C4-2B (cell line): ENCODE measurements at regions not wholly inside any gene's neighbourhood (a gene's known extent, or its start where the extent isn't known, plus 50 kb on each side); places are given as distances from the start of the nearest gene placed in this dataset.

Experiments
- H3K27ac ChIP-seq: fragments of 450-650 bp; 2 replicates; pipeline ENCODE4 v1.5.1; 2017
- ZFX ChIP-seq: fragments of 450-650 bp; IDR thresholded peaks from 2 replicates; pipeline ENCODE4 v1.6.1; 2017
- TF ChIP-seq, protein P1 (sequence below): fragments of 450-650 bp; conservative IDR thresholded peaks from 2 replicates; pipeline ENCODE4 v1.5.1; 2017; ENCODE audit warnings: mild to moderate bottlenecking

DNA sequence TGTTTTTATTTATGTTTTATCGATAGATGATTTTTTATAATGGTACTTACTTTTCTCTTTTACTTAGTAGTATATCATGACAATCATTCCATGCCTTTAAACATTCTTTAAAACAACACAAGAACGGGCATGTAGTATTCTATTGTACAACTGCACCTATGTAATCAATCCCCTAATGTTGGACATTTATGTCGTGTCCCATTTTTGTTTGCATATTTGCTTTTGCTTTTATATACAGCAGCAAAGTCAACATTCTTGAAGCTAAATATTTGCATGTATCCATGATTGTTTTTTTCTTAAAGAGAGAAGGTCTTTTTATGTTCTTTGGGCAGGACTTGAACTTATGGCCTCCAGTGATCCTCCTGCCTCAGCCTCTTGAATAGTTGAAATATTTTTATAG lies 527.0 kb upstream of the CLINT1 start:
- TF ChIP-seq, protein P1, sequence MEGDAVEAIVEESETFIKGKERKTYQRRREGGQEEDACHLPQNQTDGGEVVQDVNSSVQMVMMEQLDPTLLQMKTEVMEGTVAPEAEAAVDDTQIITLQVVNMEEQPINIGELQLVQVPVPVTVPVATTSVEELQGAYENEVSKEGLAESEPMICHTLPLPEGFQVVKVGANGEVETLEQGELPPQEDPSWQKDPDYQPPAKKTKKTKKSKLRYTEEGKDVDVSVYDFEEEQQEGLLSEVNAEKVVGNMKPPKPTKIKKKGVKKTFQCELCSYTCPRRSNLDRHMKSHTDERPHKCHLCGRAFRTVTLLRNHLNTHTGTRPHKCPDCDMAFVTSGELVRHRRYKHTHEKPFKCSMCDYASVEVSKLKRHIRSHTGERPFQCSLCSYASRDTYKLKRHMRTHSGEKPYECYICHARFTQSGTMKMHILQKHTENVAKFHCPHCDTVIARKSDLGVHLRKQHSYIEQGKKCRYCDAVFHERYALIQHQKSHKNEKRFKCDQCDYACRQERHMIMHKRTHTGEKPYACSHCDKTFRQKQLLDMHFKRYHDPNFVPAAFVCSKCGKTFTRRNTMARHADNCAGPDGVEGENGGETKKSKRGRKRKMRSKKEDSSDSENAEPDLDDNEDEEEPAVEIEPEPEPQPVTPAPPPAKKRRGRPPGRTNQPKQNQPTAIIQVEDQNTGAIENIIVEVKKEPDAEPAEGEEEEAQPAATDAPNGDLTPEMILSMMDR, result no peak
- no peak overlapping the region for H3K27ac ChIP-seq

DNA sequence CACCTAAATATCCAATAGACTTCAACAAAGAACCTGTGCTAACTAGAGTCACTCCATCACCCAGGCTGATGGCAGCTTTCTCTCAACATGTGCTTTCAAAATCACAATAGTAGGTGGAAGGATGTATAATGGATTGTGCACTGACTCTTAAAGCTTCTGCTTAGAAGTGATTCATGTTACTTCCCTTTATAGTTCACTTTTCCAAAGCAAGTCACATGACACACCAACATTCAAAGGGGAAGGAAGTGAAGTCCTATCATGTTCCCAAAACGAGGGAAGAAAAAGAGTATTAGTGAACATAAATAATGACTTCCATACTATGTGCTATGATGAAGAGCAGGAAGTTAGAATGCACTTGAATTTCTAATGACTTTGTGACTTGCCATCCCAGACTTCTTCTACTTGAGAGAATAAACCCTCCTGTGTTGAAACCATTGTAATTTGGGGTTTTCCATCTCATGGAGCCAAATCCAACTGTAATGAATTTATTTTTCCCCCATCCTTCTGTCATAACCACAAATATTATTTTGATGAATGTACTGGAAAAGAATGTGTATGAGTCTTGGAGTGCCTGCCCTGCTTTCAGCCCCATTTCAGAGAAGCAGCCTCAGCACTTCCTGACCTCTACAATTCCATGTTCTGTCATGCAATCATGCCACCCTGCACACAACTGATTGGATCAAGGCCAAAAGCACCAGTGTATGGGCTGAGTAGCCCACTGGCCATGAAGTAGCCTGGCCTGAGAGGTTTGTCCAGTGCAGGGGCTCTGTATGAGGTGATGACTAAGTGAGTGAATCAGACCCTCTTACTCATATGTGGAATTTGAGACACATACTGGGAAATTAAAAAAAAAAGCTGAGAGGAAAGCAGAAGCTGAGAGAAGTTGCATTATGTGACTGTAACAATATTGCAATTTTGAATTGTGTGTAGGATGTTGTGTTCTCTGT lies 525.9 kb upstream of the CLINT1 start:
- H3K27ac ChIP-seq, result no peak overlapping the region
- TF ChIP-seq, protein P1, result no peak
- no peak for TF ChIP-seq ZFX

DNA sequence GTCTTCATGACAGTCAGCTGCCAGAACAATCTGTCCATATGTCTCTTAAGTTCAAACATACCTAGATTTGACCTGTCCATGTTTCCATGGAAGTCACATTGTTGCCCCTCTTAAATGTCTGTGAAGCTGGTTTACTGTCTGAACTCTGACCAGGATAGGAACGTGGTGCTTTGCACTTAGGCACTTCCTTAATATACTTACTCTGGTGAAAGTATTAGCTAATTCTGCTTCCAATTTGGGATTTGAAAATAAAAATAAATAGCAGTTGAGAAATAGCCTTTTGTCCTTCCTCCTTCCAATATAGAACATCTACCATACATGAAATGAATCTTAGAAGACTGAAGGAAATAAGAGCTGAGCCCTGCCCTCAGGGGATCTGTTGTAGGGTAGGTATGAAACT lies 524.5 kb upstream of the CLINT1 start:
- H3K27ac ChIP-seq, result no peak overlapping the region

DNA sequence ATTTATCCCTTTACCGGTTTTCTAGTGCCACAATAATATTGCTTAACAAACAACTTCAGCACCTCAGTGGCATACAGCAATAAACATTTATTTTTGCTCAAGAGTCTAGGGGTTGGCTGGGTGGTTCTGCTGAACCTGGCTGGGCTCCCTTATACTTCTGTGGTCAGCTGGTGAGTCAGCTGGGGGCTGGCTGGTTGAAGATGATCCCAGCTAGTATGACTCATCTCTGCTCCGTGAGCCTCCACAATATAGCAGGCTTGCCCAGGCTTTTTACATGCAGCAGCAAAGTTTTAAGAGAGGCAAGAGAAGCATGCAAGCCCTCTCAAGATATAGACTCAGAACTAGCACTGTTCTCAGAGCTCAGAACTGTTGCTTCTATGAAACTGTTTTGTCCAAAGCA lies 523.5 kb upstream of the CLINT1 start:
- no peak for TF ChIP-seq ZFX
- TF ChIP-seq, protein P1, result no peak
- no peak overlapping the region for H3K27ac ChIP-seq

More for the DNA sequence above, 524.5 kb upstream of the CLINT1 start:
- no peak for TF ChIP-seq ZFX
- TF ChIP-seq, protein P1, result no peak

DNA sequence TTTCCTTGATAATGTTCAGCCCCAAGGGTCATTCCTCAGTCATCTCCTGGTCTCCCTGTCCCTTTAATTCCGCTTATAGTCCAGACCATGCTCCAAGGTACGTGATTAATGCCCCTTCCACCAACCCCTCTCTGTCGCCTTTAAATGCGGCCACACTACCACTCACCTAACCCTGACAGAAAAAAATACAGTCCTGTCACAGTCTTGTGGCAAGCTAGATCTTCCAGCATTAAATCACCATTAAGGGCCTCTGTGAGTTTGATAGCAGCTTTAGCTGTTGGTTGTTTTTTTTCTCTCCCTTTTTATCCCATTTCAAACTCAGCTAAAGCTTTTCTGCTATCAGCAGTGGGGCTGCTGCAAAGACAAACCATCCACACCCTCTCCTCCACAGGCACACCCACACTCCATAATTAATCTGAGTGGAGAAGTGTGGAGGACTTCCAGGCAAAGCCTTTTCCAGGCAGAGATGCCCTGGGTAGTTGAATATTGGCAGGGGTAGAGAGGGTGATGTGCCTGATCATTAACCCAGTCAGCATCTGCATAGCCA lies 522.7 kb upstream of the CLINT1 start:
- TF ChIP-seq, protein P1, result no peak
- TF ChIP-seq ZFX, result no peak
- H3K27ac ChIP-seq, result no peak overlapping the region

DNA sequence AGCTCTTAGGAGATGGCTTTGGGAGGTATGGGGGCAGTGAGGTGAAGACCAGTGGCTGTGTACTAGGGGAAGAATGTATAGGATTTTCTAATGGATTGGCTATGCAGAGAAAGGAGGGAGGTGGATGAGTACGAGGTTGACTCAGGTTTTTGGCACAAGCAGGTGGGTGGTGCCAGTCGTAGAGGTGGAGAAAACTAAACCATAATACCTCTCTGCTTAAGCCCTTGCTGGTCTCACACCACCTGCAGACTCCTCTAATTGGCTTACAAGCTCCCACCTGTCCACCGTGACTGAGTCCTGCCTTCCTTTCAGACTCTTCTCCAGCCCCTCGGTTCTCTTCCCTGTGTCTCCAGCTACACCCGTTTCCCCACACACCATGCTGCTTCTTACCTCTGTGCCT lies 521.7 kb upstream of the CLINT1 start:
- TF ChIP-seq, protein P1, result no peak
- TF ChIP-seq ZFX, result no peak
- no peak overlapping the region for H3K27ac ChIP-seq

DNA sequence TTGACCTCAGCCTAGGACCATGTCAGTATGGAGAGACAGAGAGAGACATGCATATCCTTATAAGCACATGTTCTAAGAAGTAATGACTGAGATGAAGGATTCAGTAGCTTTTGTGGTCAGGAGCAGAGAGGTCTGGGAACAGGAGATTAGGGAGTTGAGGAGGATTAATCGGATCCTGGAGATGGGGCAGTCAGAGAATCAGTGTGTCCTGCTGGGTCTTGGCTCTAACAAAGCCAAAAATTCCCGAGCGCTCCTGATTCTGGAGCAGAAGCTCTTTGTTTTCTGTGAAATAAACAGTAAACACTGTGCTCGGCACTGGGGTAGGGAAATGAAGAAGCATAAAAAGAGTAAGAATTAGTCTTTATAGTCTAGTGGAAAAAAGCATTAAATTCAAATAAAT lies 520.0 kb upstream of the CLINT1 start:
- TF ChIP-seq ZFX, result no peak
- TF ChIP-seq, protein P1, result no peak
- H3K27ac ChIP-seq, result no peak overlapping the region
